GM23248 (cell line): ENCODE measurements at regions not wholly inside any gene's neighbourhood (a gene's known extent, or its start where the extent isn't known, plus 50 kb on each side); places are given as distances from the start of the nearest gene placed in this dataset.

ENCODE experiments used
- DNase-seq: peaks from one replicate; pipeline ENCODE4 v3.0.0-alpha.2; 2015
- H2AFZ ChIP-seq: fragments of 200-600 bp; sonication (generic); 2 replicates; pipeline ENCODE4 v1.6.1; 2016; ENCODE audit warnings: antibody characterized with exemption
- H3F3A ChIP-seq: fragments of 200-600 bp; sonication (generic); 2 replicates; pipeline ENCODE4 v1.6.1; 2016; ENCODE audit warnings: mild to moderate bottlenecking, antibody characterized with exemption, mixed run types; ENCODE audit not compliant: insufficient read depth
- H3K27ac ChIP-seq: fragments of 200-600 bp; sonication (generic); 2 replicates; pipeline ENCODE4 v1.5.1; 2016; ENCODE audit warnings: mild to moderate bottlenecking
- H3K27me3 ChIP-seq: fragments of 200-600 bp; sonication (generic); replicated peaks from 2 replicates; pipeline ENCODE4 v1.6.1; 2016; ENCODE audit warnings: mild to moderate bottlenecking; ENCODE audit not compliant: insufficient read depth
- H3K36me3 ChIP-seq: fragments of 200-600 bp; sonication (generic); 2 replicates; pipeline ENCODE4 v1.6.1; 2016; ENCODE audit warnings: low read depth, mild to moderate bottlenecking
- H3K4me1 ChIP-seq: fragments of 200-600 bp; sonication (generic); 2 replicates; pipeline ENCODE4 v1.6.1; 2016; ENCODE audit warnings: mild to moderate bottlenecking; ENCODE audit not compliant: insufficient read depth
- H3K4me2 ChIP-seq: fragments of 200-600 bp; sonication (generic); one replicate; pipeline ENCODE4 v1.6.1; 2016; ENCODE audit warnings: mild to moderate bottlenecking; ENCODE audit not compliant: unreplicated experiment
- H3K4me3 ChIP-seq: fragments of 200-600 bp; sonication (generic); 2 replicates; pipeline ENCODE4 v1.5.1; 2016; ENCODE audit warnings: mild to moderate bottlenecking
- H3K79me2 ChIP-seq: fragments of 200-600 bp; sonication (generic); 2 replicates; pipeline ENCODE4 v1.6.1; 2016; ENCODE audit warnings: mild to moderate bottlenecking; ENCODE audit not compliant: insufficient read depth
- H3K9ac ChIP-seq: fragments of 200-600 bp; sonication (generic); 2 replicates; pipeline ENCODE4 v1.6.1; 2016; ENCODE audit warnings: mild to moderate bottlenecking
- H3K9me2 ChIP-seq: fragments of 200-600 bp; sonication (generic); 2 replicates; pipeline ENCODE4 v1.6.1; 2016; ENCODE audit warnings: mixed run types, mild to moderate bottlenecking, moderate library complexity; ENCODE audit not compliant: insufficient read depth
- H3K9me3 ChIP-seq: fragments of 200-600 bp; sonication (generic); one replicate; pipeline ENCODE4 v1.6.1; 2017; ENCODE audit warnings: low read depth
- H4K20me1 ChIP-seq: fragments of 200-600 bp; sonication (generic); 2 replicates; pipeline ENCODE4 v1.6.0; 2016; ENCODE audit not compliant: insufficient read depth
- EZH2 ChIP-seq: fragments of 200-600 bp; sonication (generic); IDR thresholded peaks from 2 replicates; pipeline ENCODE4 v1.6.1; 2018; ENCODE audit warnings: antibody characterized with exemption, mild to moderate bottlenecking; ENCODE audit not compliant: insufficient read depth, poor library complexity, severe bottlenecking
- EZH2phosphoT487 ChIP-seq: fragments of 200-600 bp; sonication (generic); IDR thresholded peaks from 2 replicates; pipeline ENCODE4 v1.6.1; 2018; ENCODE audit warnings: antibody characterized with exemption, moderate library complexity, mild to moderate bottlenecking, low read depth; ENCODE audit not compliant: insufficient read depth
- WGBS, 2 experiments: methylation state at CpG; one replicate each; pipeline ENCODE4 v1.1.6; 2015 to 2017; ENCODE audit warnings: low lambda C conversion rate in 2 of 2, low coverage in 1 of 2; ENCODE audit errors: missing lambda C conversion rate in 2 of 2; 5-methylcytosine and 5-hydroxymethylcytosine counted together
- in situ Hi-C: fragments of 300-500 bp; cut with MboI; formaldehyde crosslinking; loops from 2 replicates; pipeline ENCODE4 v1.15.0; 2020

GRCh38 chr6:159565181-159565710 lies 127.8 kb downstream of the SOD2 start:
- 0 out of 2 replicates have a peak, but pooled peaks cover 4% of the 10 kb centered on the region for H3K27me3 ChIP-seq

GRCh38 chr6:159564456-159564855 lies 128.6 kb downstream of the SOD2 start:
- TF ChIP-seq EZH2phosphoT487, result no peak
- no peak for TF ChIP-seq EZH2
- DNase-seq, result no peak
- in situ Hi-C loops, result no loop called here

More at GRCh38 chr6:159565181-159565710, 127.8 kb downstream of the SOD2 start:
- no peaks in the 10 kb centered on the region for H3K9me2 ChIP-seq
- H3K79me2 ChIP-seq, result no peaks in the 10 kb centered on the region
- H4K20me1 ChIP-seq, result no peaks in the 10 kb centered on the region
- no peaks in the 10 kb centered on the region for H3K36me3 ChIP-seq
- no peaks in the 10 kb centered on the region for H3F3A ChIP-seq
- TF ChIP-seq EZH2phosphoT487 (no peak), EZH2 (no peak)
- no peak for DNase-seq
- H3K4me1 ChIP-seq, result no peaks in the 10 kb centered on the region
- H3K27ac ChIP-seq, result no peak overlapping the region
- WGBS, 2 experiments, result 63 to 65% methylated on average over 7 of the region's 7 CpGs
- H2AFZ ChIP-seq, result no peak overlapping the region
- no peak overlapping the region for H3K9ac ChIP-seq
- no peak overlapping the region for H3K4me2 ChIP-seq
- no peaks in the 10 kb centered on the region for H3K9me3 ChIP-seq
- no peak overlapping the region for H3K4me3 ChIP-seq
- in situ Hi-C loops, result no loop called here

GRCh38 chr6:159557031-159557430 lies 136.0 kb downstream of the SOD2 start:
- H3K36me3 ChIP-seq, result no peaks in the 10 kb centered on the region
- no peak overlapping the region for H3K9ac ChIP-seq
- no peak overlapping the region for H3K27ac ChIP-seq
- no peaks in the 10 kb centered on the region for H4K20me1 ChIP-seq
- TF ChIP-seq EZH2phosphoT487 (no peak), EZH2 (no peak)
- H3K27me3 ChIP-seq, result peaks cover 4% of the 10 kb centered on the region; the same call in 1 of the 2 replicates
- H3K79me2 ChIP-seq, result no peaks in the 10 kb centered on the region
- in situ Hi-C loops, result no loop called here
- no peaks in the 10 kb centered on the region for H3K9me2 ChIP-seq
- no peak overlapping the region for H3K4me2 ChIP-seq
- no peak overlapping the region for H2AFZ ChIP-seq
- no peak for DNase-seq
- no peak overlapping the region for H3K4me3 ChIP-seq
- no peaks in the 10 kb centered on the region for H3K9me3 ChIP-seq
- WGBS, 2 experiments, result 5% methylated on average over 4 of the region's 4 CpGs
- H3F3A ChIP-seq, result no peaks in the 10 kb centered on the region
- no peaks in the 10 kb centered on the region for H3K4me1 ChIP-seq

More at GRCh38 chr6:159564456-159564855, 128.6 kb downstream of the SOD2 start:
- H3K9ac ChIP-seq, result no peak overlapping the region
- H3K9me3 ChIP-seq, result no peaks in the 10 kb centered on the region
- no peak overlapping the region for H2AFZ ChIP-seq
- WGBS, 2 experiments, result 65 to 69% methylated on average over 5 of the region's 5 CpGs
- H3K4me3 ChIP-seq, result no peak overlapping the region
- H4K20me1 ChIP-seq, result no peaks in the 10 kb centered on the region
- no peaks in the 10 kb centered on the region for H3K9me2 ChIP-seq
- no peaks in the 10 kb centered on the region for H3K4me1 ChIP-seq
- no peak overlapping the region for H3K27ac ChIP-seq
- no peaks in the 10 kb centered on the region for H3K79me2 ChIP-seq
- no peaks in the 10 kb centered on the region for H3K36me3 ChIP-seq
- H3K4me2 ChIP-seq, result no peak overlapping the region
- H3F3A ChIP-seq, result no peaks in the 10 kb centered on the region
- 0 out of 2 replicates have a peak, but pooled peaks cover 4% of the 10 kb centered on the region for H3K27me3 ChIP-seq

GRCh38 chr6:159555082-159555875 lies 137.8 kb downstream of the SOD2 start:
- Histone ChIP-seq H3K4me2 (no peak overlapping the region), H3K9me2 (no peaks in the 10 kb centered on the region), H3K79me2 (no peaks in the 10 kb centered on the region), H3K27me3 (no peaks in the 10 kb centered on the region; the same call in 1 of the 2 replicates), H3K4me1 (no peaks in the 10 kb centered on the region), H4K20me1 (no peaks in the 10 kb centered on the region), H3F3A (no peaks in the 10 kb centered on the region), H3K4me3 (no peak overlapping the region), H3K27ac (no peak overlapping the region), H2AFZ (no peak overlapping the region), H3K36me3 (no peaks in the 10 kb centered on the region), H3K9me3 (no peaks in the 10 kb centered on the region), H3K9ac (no peak overlapping the region)
- no peak for DNase-seq
- WGBS, 2 experiments, result 33 to 37% methylated on average over 5 of the region's 5 CpGs
- in situ Hi-C loops, result no loop called here
- TF ChIP-seq EZH2 (no peak), EZH2phosphoT487 (no peak)
